ENCODE measurements at regions not wholly inside any gene's neighbourhood (a gene's known extent, or its start where the extent isn't known, plus 50 kb on each side); places are given as distances from the start of the nearest gene placed in this dataset.

DNA sequence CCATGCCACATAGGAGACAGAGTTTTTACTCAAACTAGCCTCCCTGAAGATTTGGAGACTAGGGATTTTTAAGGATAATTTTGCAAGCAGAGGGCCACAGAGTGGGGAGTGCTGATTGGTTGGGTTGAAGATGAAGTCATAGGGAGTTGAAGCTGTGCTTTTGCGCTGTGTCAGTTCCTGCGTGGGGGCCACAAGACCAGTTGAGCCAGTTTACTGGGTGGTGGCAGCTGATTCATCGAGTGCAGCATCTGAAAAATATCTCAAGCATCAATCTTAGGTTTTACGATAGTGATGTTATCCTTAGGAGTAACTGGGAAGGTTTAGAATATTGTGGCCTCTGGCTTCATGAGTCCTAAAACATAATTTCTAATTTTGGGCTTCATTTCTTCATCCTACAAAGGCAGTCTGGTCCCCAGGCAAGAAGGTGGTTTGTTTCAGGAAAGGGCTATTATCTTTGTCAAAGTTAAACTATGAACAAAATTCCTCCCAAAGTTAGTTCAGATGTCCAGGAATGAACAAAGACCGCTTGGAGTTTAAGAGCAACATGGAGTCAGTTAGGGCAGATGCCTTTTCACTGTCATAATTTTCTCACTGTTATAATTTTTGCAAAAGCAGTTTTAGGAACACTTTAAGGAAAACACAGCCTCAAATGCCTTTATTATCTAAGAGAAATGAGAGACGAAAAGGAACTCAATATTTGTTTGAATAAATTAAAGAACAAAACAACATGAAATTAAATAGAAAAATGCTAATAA, 960.8 kb upstream of the PRKX start:
- TF ChIP-seq EZH2 (IDR thresholded peaks at IDR 0.05; ENCODE audit: low read length), result no peak
- TF ChIP-seq, protein P1, sequence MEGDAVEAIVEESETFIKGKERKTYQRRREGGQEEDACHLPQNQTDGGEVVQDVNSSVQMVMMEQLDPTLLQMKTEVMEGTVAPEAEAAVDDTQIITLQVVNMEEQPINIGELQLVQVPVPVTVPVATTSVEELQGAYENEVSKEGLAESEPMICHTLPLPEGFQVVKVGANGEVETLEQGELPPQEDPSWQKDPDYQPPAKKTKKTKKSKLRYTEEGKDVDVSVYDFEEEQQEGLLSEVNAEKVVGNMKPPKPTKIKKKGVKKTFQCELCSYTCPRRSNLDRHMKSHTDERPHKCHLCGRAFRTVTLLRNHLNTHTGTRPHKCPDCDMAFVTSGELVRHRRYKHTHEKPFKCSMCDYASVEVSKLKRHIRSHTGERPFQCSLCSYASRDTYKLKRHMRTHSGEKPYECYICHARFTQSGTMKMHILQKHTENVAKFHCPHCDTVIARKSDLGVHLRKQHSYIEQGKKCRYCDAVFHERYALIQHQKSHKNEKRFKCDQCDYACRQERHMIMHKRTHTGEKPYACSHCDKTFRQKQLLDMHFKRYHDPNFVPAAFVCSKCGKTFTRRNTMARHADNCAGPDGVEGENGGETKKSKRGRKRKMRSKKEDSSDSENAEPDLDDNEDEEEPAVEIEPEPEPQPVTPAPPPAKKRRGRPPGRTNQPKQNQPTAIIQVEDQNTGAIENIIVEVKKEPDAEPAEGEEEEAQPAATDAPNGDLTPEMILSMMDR (optimal IDR thresholded peaks at IDR 0.05 in 1 of 3, IDR thresholded peaks at IDR 0.05 in 1 of 3, conservative IDR thresholded peaks at IDR 0.05 in 1 of 3; ENCODE audit: extremely low read depth in 1 of 3, insufficient read depth in 2 of 3, low read length in 3 of 3), result no peak
